SU-DHL-6 (cell line): ENCODE measurements at regions not wholly inside any gene's neighbourhood (a gene's known extent, or its start where the extent isn't known, plus 50 kb on each side); places are given as distances from the start of the nearest gene placed in this dataset.

Source experiments
- H2AFZ ChIP-seq: fragments of 200-600 bp; sonication (generic); 2 replicates; pipeline ENCODE4 v1.6.1; 2014; ENCODE audit warnings: low read depth, mild to moderate bottlenecking, moderate library complexity, mixed read lengths, antibody characterized with exemption, low read length; ENCODE audit not compliant: severe bottlenecking
- H3F3A ChIP-seq: fragments of 200-600 bp; shearing (Covaris generic); 2 replicates; pipeline ENCODE4 v1.6.0; 2016; ENCODE audit warnings: antibody characterized with exemption, mild to moderate bottlenecking; ENCODE audit not compliant: insufficient read depth
- H3K27ac ChIP-seq: fragments of 200-600 bp; sonication (generic); 2 replicates; pipeline ENCODE4 v1.5.1; 2016; ENCODE audit warnings: low read depth, mild to moderate bottlenecking, low read length, moderate library complexity, mixed read lengths
- H3K27me3 ChIP-seq: fragments of 200-600 bp; sonication (generic), shearing (Covaris generic); 2 replicates; pipeline ENCODE4 v1.6.0; 2014; ENCODE audit warnings: mild to moderate bottlenecking, low read length
- H3K36me3 ChIP-seq: fragments of 200-600 bp; sonication (generic); 2 replicates; pipeline ENCODE4 v1.6.1; 2014; ENCODE audit warnings: mild to moderate bottlenecking, low read length, mixed read lengths
- H3K4me2 ChIP-seq: fragments of 300-600, 200-600 bp; shearing (Covaris generic), sonication (generic); 2 replicates; pipeline ENCODE4 v1.6.0; 2014; ENCODE audit warnings: low read length, low read depth, mild to moderate bottlenecking; ENCODE audit not compliant: poor library complexity, severe bottlenecking
- H3K4me3 ChIP-seq: fragments of 200-600 bp; sonication (generic); 2 replicates; pipeline ENCODE4 v1.5.1; 2014; ENCODE audit warnings: antibody characterized with exemption, low read length, mild to moderate bottlenecking, mixed read lengths; ENCODE audit not compliant: insufficient read depth, poor library complexity, severe bottlenecking
- H3K79me2 ChIP-seq: fragments of 200-600 bp; sonication (generic); 2 replicates; pipeline ENCODE4 v1.6.1; 2014; ENCODE audit warnings: mild to moderate bottlenecking, low read length, moderate library complexity; ENCODE audit not compliant: insufficient read depth
- H3K9ac ChIP-seq: fragments of 200-600 bp; sonication (generic); 2 replicates; pipeline ENCODE4 v1.7.0; 2014; ENCODE audit warnings: mild to moderate bottlenecking, low read length
- H3K9me2 ChIP-seq: fragments of 200-600 bp; sonication (generic); replicated peaks from 2 replicates; pipeline ENCODE4 v1.6.1; 2014; ENCODE audit warnings: low read length; ENCODE audit not compliant: insufficient read depth
- H3K9me3 ChIP-seq: fragments of 200-600 bp; sonication (generic); 2 replicates; pipeline ENCODE4 v1.6.1; 2014; ENCODE audit warnings: low read length, mixed read lengths; ENCODE audit not compliant: insufficient read depth
- H4K20me1 ChIP-seq: fragments of 200-600 bp; sonication (generic); 2 replicates; pipeline ENCODE4 v1.6.1; 2014; ENCODE audit warnings: low read depth, mild to moderate bottlenecking, antibody characterized with exemption, low read length, moderate library complexity, mixed read lengths
- CTCF ChIP-seq: fragments of 200-600 bp; sonication (generic); IDR thresholded peaks from one replicate; pipeline ENCODE4 v1.5.1; 2017; ENCODE audit warnings: antibody characterized with exemption, mild to moderate bottlenecking, low read length, moderate library complexity; ENCODE audit not compliant: insufficient read depth, poor library complexity, severe bottlenecking
- EZH2phosphoT487 ChIP-seq: fragments of 200-600 bp; sonication (generic), shearing (Covaris generic); conservative IDR thresholded peaks from 2 replicates; pipeline ENCODE4 v1.6.1; 2018; ENCODE audit warnings: mild to moderate bottlenecking, antibody characterized with exemption, low read length, moderate library complexity, mixed read lengths

GRCh38 chr18:60894254-60894945 lies 438.8 kb upstream of the CDH20 start:
- Histone ChIP-seq H3K4me3 (no peak overlapping the region), H2AFZ (no peak overlapping the region), H3K27me3 (no peaks in the 10 kb centered on the region), H3K9me2 (no peaks in the 10 kb centered on the region), H3K27ac (no peak overlapping the region), H3K9ac (no peak overlapping the region), H3K79me2 (no peaks in the 10 kb centered on the region), H4K20me1 (no peaks in the 10 kb centered on the region), H3K9me3 (no peaks in the 10 kb centered on the region), H3F3A (no peaks in the 10 kb centered on the region), H3K4me2 (no peak overlapping the region), H3K36me3 (no peaks in the 10 kb centered on the region)
- no peak for TF ChIP-seq EZH2phosphoT487

- Histone ChIP-seq H3K79me2 (no peaks in the 10 kb centered on the region), H3K4me2 (no peak overlapping the region), H4K20me1 (no peaks in the 10 kb centered on the region), H3F3A (no peaks in the 10 kb centered on the region), H3K36me3 (no peaks in the 10 kb centered on the region), H3K27me3 (no peaks in the 10 kb centered on the region), H3K4me3 (no peak overlapping the region), H2AFZ (no peak overlapping the region), H3K9ac (no peak overlapping the region), H3K9me2 (no peaks in the 10 kb centered on the region), H3K27ac (no peak overlapping the region), H3K9me3 (no peaks in the 10 kb centered on the region)
- TF ChIP-seq EZH2phosphoT487: no peak
Observed at GRCh38 chr18:60895181-60895580, 438.0 kb upstream of the CDH20 start.

DNA sequence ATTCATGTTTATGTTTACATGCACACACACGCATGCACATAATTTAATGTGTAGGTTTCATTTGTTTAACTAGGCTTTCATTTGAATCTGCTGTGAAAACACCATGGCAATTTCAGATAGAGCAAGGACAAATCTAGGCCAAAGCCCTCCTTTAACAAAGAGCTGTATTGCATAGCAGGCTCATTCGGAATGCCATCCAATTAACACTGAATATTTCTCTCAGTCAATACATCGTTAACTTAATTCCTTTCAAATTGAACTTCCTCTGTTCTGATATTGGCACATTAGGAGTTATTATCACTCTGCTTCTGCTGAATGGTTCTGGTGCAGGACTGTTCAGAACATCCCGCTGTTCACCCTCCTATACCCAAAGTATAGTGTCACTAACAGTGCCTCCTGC lies 435.1 kb upstream of the CDH20 start:
- no peaks in the 10 kb centered on the region for H3F3A ChIP-seq
- no peak for TF ChIP-seq EZH2phosphoT487
- TF ChIP-seq CTCF: no peak
- no peaks in the 10 kb centered on the region for H3K27me3 ChIP-seq
- no peak overlapping the region for H2AFZ ChIP-seq
- H3K9ac ChIP-seq: no peak overlapping the region
- H3K9me3 ChIP-seq: no peaks in the 10 kb centered on the region
- no peak overlapping the region for H3K27ac ChIP-seq
- H4K20me1 ChIP-seq: no peaks in the 10 kb centered on the region
- no peak overlapping the region for H3K4me2 ChIP-seq
- no peak overlapping the region for H3K4me3 ChIP-seq
- no peaks in the 10 kb centered on the region for H3K9me2 ChIP-seq
- H3K79me2 ChIP-seq: no peaks in the 10 kb centered on the region
- H3K36me3 ChIP-seq: no peaks in the 10 kb centered on the region

DNA sequence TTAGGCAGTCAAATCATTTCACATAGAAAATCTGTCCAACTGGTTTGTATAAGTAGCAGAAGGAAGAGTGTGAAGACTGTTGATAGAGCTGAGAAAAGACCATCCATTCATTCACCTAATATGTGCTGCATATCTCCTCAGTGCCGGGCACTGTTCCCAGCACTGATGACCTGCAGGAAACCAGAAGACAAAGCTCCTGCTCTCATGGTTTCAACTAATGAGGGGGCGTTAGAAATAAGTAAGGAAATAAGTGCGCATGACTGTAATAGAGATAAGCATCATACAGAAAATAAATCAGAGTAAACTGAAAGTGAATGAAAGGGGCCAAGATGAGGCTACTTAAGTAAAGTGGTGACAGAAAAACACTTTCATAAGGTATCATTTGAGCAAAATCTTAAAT lies 427.5 kb upstream of the CDH20 start:
- Histone ChIP-seq H2AFZ (no peak overlapping the region), H3K79me2 (no peaks in the 10 kb centered on the region), H4K20me1 (no peaks in the 10 kb centered on the region), H3K9ac (no peak overlapping the region), H3K4me3 (no peak overlapping the region), H3K9me2 (no peaks in the 10 kb centered on the region), H3K27ac (no peak overlapping the region), H3K9me3 (no peaks in the 10 kb centered on the region), H3K27me3 (no peaks in the 10 kb centered on the region), H3K36me3 (no peaks in the 10 kb centered on the region), H3F3A (no peaks in the 10 kb centered on the region), H3K4me2 (no peak overlapping the region)
- no peak for TF ChIP-seq EZH2phosphoT487
- no peak for TF ChIP-seq CTCF
